Transverse colon (tissue), 4 donors: ENCODE measurements at regions not wholly inside any gene's neighbourhood (a gene's known extent, or its start where the extent isn't known, plus 50 kb on each side); places are given as distances from the start of the nearest gene placed in this dataset.

Experiments used
- EP300 ChIP-seq: sonication (generic); formaldehyde crosslinking; IDR thresholded peaks from one replicate; pipeline ENCODE4 v1.6.1; 2017; ENCODE audit warnings: antibody characterized with exemption, low read depth
- POLR2A ChIP-seq: fragments of 450-650 bp; IDR thresholded peaks from one replicate; pipeline ENCODE4 v1.6.1; 2016; ENCODE audit warnings: antibody characterized with exemption, mild to moderate bottlenecking, moderate library complexity
- POLR2AphosphoS5 ChIP-seq, 3 donors: sonication (generic); formaldehyde crosslinking; IDR thresholded peaks; one replicate each; pipeline ENCODE4 v1.6.1; 2016; ENCODE audit warnings: antibody characterized with exemption in 3 of 3
- TF ChIP-seq, protein P1 (sequence below), 5 experiments: fragments of 200-600 bp in 3 of 5; fragments of 450-650 bp in 2 of 5; sonication (generic) in 3 of 5; IDR thresholded peaks; 1 replicate in 2 of 5; 2 replicates in 3 of 5; pipeline ENCODE4 v1.5.1; 2016 to 2017; ENCODE audit warnings: antibody characterized with exemption in 5 of 5, inconsistent platforms in 3 of 5, mild to moderate bottlenecking in 2 of 5, moderate library complexity in 1 of 5

DNA sequence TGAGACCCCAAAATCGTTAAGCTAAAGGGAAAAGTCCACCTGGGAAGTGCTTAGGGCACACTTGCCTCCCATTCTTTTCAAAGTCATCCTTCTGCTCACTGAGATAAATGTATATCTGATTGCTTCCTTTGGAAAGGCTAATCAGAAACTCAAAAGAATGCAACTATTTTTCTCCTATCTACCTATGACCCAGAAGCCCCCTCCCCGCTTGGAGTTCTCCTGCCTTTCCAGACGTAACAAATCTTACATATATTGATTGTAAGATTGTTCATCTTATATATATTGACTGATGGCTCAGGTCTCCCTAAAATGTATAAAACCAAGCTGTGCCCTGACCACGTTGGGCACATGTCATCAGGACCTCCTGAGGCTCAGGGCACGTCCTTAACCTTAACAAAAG, 56.8 kb upstream of the ACAN start:
- TF ChIP-seq, protein P1, sequence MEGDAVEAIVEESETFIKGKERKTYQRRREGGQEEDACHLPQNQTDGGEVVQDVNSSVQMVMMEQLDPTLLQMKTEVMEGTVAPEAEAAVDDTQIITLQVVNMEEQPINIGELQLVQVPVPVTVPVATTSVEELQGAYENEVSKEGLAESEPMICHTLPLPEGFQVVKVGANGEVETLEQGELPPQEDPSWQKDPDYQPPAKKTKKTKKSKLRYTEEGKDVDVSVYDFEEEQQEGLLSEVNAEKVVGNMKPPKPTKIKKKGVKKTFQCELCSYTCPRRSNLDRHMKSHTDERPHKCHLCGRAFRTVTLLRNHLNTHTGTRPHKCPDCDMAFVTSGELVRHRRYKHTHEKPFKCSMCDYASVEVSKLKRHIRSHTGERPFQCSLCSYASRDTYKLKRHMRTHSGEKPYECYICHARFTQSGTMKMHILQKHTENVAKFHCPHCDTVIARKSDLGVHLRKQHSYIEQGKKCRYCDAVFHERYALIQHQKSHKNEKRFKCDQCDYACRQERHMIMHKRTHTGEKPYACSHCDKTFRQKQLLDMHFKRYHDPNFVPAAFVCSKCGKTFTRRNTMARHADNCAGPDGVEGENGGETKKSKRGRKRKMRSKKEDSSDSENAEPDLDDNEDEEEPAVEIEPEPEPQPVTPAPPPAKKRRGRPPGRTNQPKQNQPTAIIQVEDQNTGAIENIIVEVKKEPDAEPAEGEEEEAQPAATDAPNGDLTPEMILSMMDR (IDR thresholded peaks at IDR 0.05), result no peak
- TF ChIP-seq POLR2A (no peak), POLR2AphosphoS5 (IDR thresholded peaks at IDR 0.05) (no peak), EP300 (no peak)
